Activated T-cell treated with anti-CD3 and anti-CD28 coated beads, Interleukin-2, amount 50 U/mL, for 1 hour (primary cell): ENCODE measurements at regions not wholly inside any gene's neighbourhood (a gene's known extent, or its start where the extent isn't known, plus 50 kb on each side); places are given as distances from the start of the nearest gene placed in this dataset.
"Not testable (repeated sequence)": the region's sequence is repeated elsewhere in the genome, so short reads cannot be mapped to it uniquely, and the experiment has no call there.

Experiments used
- DNase-seq: peaks from one replicate; pipeline ENCODE4 v3.0.0-alpha.2; 2020

GRCh38 chr13:105907319-105908019 lies 628.0 kb downstream of the EFNB2 start:
- no peak for DNase-seq

- no peak for DNase-seq
Measured at GRCh38 chr13:105906746-105907145, 628.7 kb downstream of the EFNB2 start.

GRCh38 chr13:105904034-105904742 lies 631.3 kb downstream of the EFNB2 start:
- no peak for DNase-seq

GRCh38 chr13:105902396-105902795 lies 633.1 kb downstream of the EFNB2 start:
- no peak for DNase-seq

- no peak for DNase-seq
Measured at GRCh38 chr13:105897575-105897974, 637.9 kb downstream of the EFNB2 start.

GRCh38 chr13:105894697-105895096 lies 640.8 kb downstream of the EFNB2 start:
- no peak for DNase-seq

- no peak for DNase-seq
Measured at GRCh38 chr13:105890509-105890908, 645.0 kb downstream of the EFNB2 start.

- DNase-seq, result no peak
Measured at GRCh38 chr13:105878119-105878700, 657.3 kb downstream of the EFNB2 start.

- no peak for DNase-seq
Measured at GRCh38 chr13:105874814-105875213, 660.6 kb downstream of the EFNB2 start.

GRCh38 chr13:105871768-105872167 lies 663.7 kb downstream of the EFNB2 start:
- DNase-seq, result no peak

- DNase-seq, result no peak
Measured at GRCh38 chr13:105871326-105871725, 664.1 kb downstream of the EFNB2 start.

GRCh38 chr13:105863300-105863920 lies 672.1 kb downstream of the EFNB2 start:
- no peak for DNase-seq

GRCh38 chr13:105848494-105848893 lies 687.0 kb downstream of the EFNB2 start:
- DNase-seq, result no peak

- DNase-seq, result no peak
Measured at GRCh38 chr13:105847527-105848291, 687.8 kb downstream of the EFNB2 start.

GRCh38 chr13:105846923-105847322 lies 688.5 kb downstream of the EFNB2 start:
- DNase-seq, result no peak

GRCh38 chr13:105841286-105841685 lies 694.2 kb downstream of the EFNB2 start:
- no peak for DNase-seq

GRCh38 chr13:105838231-105838630 lies 697.2 kb downstream of the EFNB2 start:
- no peak for DNase-seq

GRCh38 chr13:105837295-105837694 lies 698.2 kb downstream of the EFNB2 start:
- DNase-seq, result not testable (repeated sequence)

- no peak for DNase-seq
Measured at GRCh38 chr13:105830821-105831220, 704.6 kb downstream of the EFNB2 start.

- no peak for DNase-seq
Measured at GRCh38 chr13:105827111-105827809, 708.2 kb downstream of the EFNB2 start.

GRCh38 chr13:105825071-105825470 lies 710.4 kb downstream of the EFNB2 start:
- DNase-seq, result no peak

GRCh38 chr13:105821337-105821736 lies 714.1 kb downstream of the EFNB2 start:
- DNase-seq, result no peak
